PC-3 (cell line): ENCODE measurements at regions not wholly inside any gene's neighbourhood (a gene's known extent, or its start where the extent isn't known, plus 50 kb on each side); places are given as distances from the start of the nearest gene placed in this dataset.

ENCODE experiments used
- CTCF ChIP-seq: fragments of 300-600 bp; sonication (generic); conservative IDR thresholded peaks from 2 replicates; pipeline ENCODE4 v1.5.1; 2017; ENCODE audit warnings: antibody characterized with exemption, low read depth, mild to moderate bottlenecking, low read length
- EZH2phosphoT487 ChIP-seq: fragments of 300-600 bp; sonication (generic); IDR thresholded peaks from 2 replicates; pipeline ENCODE4 v1.6.1; 2018; ENCODE audit warnings: mild to moderate bottlenecking, antibody characterized with exemption, low read length, borderline replicate concordance

- TF ChIP-seq CTCF (no peak), EZH2phosphoT487 (no peak)
Observed at GRCh38 chr11:120058931-120059330, 79.0 kb downstream of the TRIM29 start.
